Chondrocyte (in vitro differentiated cells): ENCODE measurements at regions not wholly inside any gene's neighbourhood (a gene's known extent, or its start where the extent isn't known, plus 50 kb on each side); places are given as distances from the start of the nearest gene placed in this dataset.

Source experiments
- DNase-seq: peaks from one replicate; pipeline ENCODE4 v3.0.0; 2021; ENCODE audit warnings: mixed read lengths, low spot score
- H3K27ac Mint-ChIP-seq: one replicate; pipeline ENCODE4 v1.8.0; 2021; ENCODE audit warnings: mild to moderate bottlenecking, moderate library complexity, mixed read lengths; ENCODE audit not compliant: unreplicated experiment
- H3K27me3 Mint-ChIP-seq: 2 replicates; pipeline ENCODE4 v1.8.0; 2021; ENCODE audit warnings: low read depth, mixed read lengths
- H3K36me3 Mint-ChIP-seq: 2 replicates; pipeline ENCODE4 v1.8.0; 2021; ENCODE audit warnings: low read depth, mixed read lengths
- H3K4me1 Mint-ChIP-seq: 2 replicates; pipeline ENCODE4 v1.8.0; 2021; ENCODE audit warnings: low read depth, mild to moderate bottlenecking, mixed read lengths
- H3K4me3 Mint-ChIP-seq: one replicate; pipeline ENCODE4 v1.8.0; 2021; ENCODE audit warnings: mild to moderate bottlenecking, moderate library complexity, mixed read lengths; ENCODE audit not compliant: unreplicated experiment
- H3K9me3 Mint-ChIP-seq: 2 replicates; pipeline ENCODE4 v1.8.0; 2021; ENCODE audit warnings: low read depth, mixed read lengths
- CTCF ChIP-seq: fragments of 200-600 bp; sonication (generic); IDR thresholded peaks from 2 replicates; pipeline ENCODE4 v1.5.0; 2021; ENCODE audit warnings: antibody characterized with exemption, mild to moderate bottlenecking, moderate library complexity

- no peak overlapping the region for H3K4me3 Mint-ChIP-seq
- H3K27me3 Mint-ChIP-seq, result no peaks in the 10 kb centered on the region
- DNase-seq, result no peak
- TF ChIP-seq CTCF, result no peak
- H3K4me1 Mint-ChIP-seq, result no peaks in the 10 kb centered on the region
- no peaks in the 10 kb centered on the region for H3K9me3 Mint-ChIP-seq
- H3K36me3 Mint-ChIP-seq, result no peaks in the 10 kb centered on the region
- H3K27ac Mint-ChIP-seq, result no peak overlapping the region
Observed at GRCh38 chr2:7454592-7454991, 537.4 kb downstream of the RNF144A start.

- Mint-ChIP-seq H3K4me3 (no peak overlapping the region), H3K9me3 (peaks cover under 1% of the 10 kb centered on the region), H3K27me3 (peaks cover 1% of the 10 kb centered on the region), H3K4me1 (no peaks in the 10 kb centered on the region), H3K27ac (no peak overlapping the region), H3K36me3 (no peaks in the 10 kb centered on the region)
- TF ChIP-seq CTCF, result no peak
- no peak for DNase-seq
Observed at GRCh38 chr2:7456762-7457161, 539.5 kb downstream of the RNF144A start.

GRCh38 chr2:7458066-7458465, 540.9 kb downstream of the RNF144A start:
- Mint-ChIP-seq H3K9me3 (peaks cover 4% of the 10 kb centered on the region), H3K36me3 (no peaks in the 10 kb centered on the region), H3K4me3 (no peak overlapping the region), H3K27ac (no peak overlapping the region), H3K4me1 (no peaks in the 10 kb centered on the region), H3K27me3 (peaks cover 1% of the 10 kb centered on the region)
- TF ChIP-seq CTCF, result no peak
- no peak for DNase-seq

- Mint-ChIP-seq H3K4me1 (no peaks in the 10 kb centered on the region), H3K27ac (no peak overlapping the region), H3K4me3 (no peak overlapping the region), H3K36me3 (no peaks in the 10 kb centered on the region), H3K9me3 (no peaks in the 10 kb centered on the region), H3K27me3 (no peaks in the 10 kb centered on the region)
- no peak for TF ChIP-seq CTCF
- no peak for DNase-seq
Observed at GRCh38 chr2:7467782-7468447, 550.7 kb downstream of the RNF144A start.

- no peak for DNase-seq
- H3K27ac Mint-ChIP-seq, result no peak overlapping the region
- no peaks in the 10 kb centered on the region for H3K36me3 Mint-ChIP-seq
- no peaks in the 10 kb centered on the region for H3K9me3 Mint-ChIP-seq
- H3K4me3 Mint-ChIP-seq, result no peak overlapping the region
- no peaks in the 10 kb centered on the region for H3K4me1 Mint-ChIP-seq
- no peaks in the 10 kb centered on the region for H3K27me3 Mint-ChIP-seq
- TF ChIP-seq CTCF, result no peak
Observed at GRCh38 chr2:7468448-7468828, 551.2 kb downstream of the RNF144A start.
